ENCODE measurements at regions not wholly inside any gene's neighbourhood (a gene's known extent, or its start where the extent isn't known, plus 50 kb on each side); places are given as distances from the start of the nearest gene placed in this dataset.

GRCh38 chr5:5626412-5626811 lies 203.9 kb downstream of the ICE1 start:
- TF ChIP-seq CTCF (IDR thresholded peaks at IDR 0.05) (no peak), POLR2AphosphoS5 (IDR thresholded peaks at IDR 0.05) (no peak), POLR2A (IDR thresholded peaks at IDR 0.05; ENCODE audit: low read depth) (no peak)
